HepG2 (cell line): ENCODE measurements at regions not wholly inside any gene's neighbourhood (a gene's known extent, or its start where the extent isn't known, plus 50 kb on each side); places are given as distances from the start of the nearest gene placed in this dataset.
A peak's percentile ranks its signal among the peaks of the same experiment; 100 is the strongest.

Experiments used
- ATAC-seq: fragments of 200-7000 bp; cut with Tn5 transposase; 3 replicates; pipeline ENCODE4 v1.9.1; 2020; ENCODE audit warnings: mild to moderate bottlenecking, moderate library complexity
- BruUV-seq: library from RNA; stranded (reverse); fragments of 400-500 nt; replicated peaks from 2 replicates; lab custom pipeline; 2021; lab: Mats Ljungman, UMichigan
- CTCF ChIA-PET: fragments of 300-600 bp; formaldehyde crosslinking; extraction: SDS; loops from one replicate; lab custom pipeline; 2021; ENCODE audit warnings: low total read pairs, inconsistent platforms, low intra/inter-chr PET ratio; lab: Yijun Ruan, JAX
- POLR2A ChIA-PET: fragments of 350-600 bp; sonication (Branson Sonifier 250); formaldehyde crosslinking; loops from one replicate; lab custom pipeline; 2020; ENCODE audit warnings: antibody characterized with exemption, inconsistent platforms; lab: Yijun Ruan, JAX
- DNase-seq: peaks from one replicate; pipeline ENCODE4 v3.0.0-alpha.2; 2015; ENCODE audit warnings: low spot score
- FAIRE-seq: peaks from 3 replicates; lab custom pipeline; 2011; peaks lifted over from hg19 to GRCh38; lab: Jason Lieb, UNC
- H2AFZ ChIP-seq: one replicate; pipeline ENCODE4 v1.6.1; 2011; ENCODE audit warnings: low read length, inconsistent platforms
- H3K27ac ChIP-seq: fragments of 300-600 bp; 3 replicates; pipeline ENCODE4 v1.8.0; 2011; ENCODE audit warnings: mixed run types, mild to moderate bottlenecking, mixed read lengths, low read length, inconsistent platforms; ENCODE audit not compliant: insufficient read depth; ENCODE audit errors: extremely low read length
- H3K27me3 ChIP-seq, 2 experiments: fragments of 200-600 bp in 1 of 2; 2 replicates in 1 of 2; 3 replicates in 1 of 2; pipeline versions ENCODE4 v1.6.0 to v1.8.0; 2011; ENCODE audit warnings: low read length in 2 of 2, mild to moderate bottlenecking in 2 of 2, moderate library complexity in 2 of 2, inconsistent platforms in 1 of 2; ENCODE audit not compliant: insufficient read depth in 2 of 2, control insufficient read depth in 1 of 2
- H3K36me3 ChIP-seq, 2 experiments: fragments of 200-600 bp in 1 of 2; replicated peaks in 1 of 2; 2 replicates in 1 of 2; 3 replicates in 1 of 2; pipeline versions ENCODE4 v1.5.1 to v1.8.0; 2011; ENCODE audit warnings: low read length in 2 of 2, inconsistent platforms in 1 of 2; ENCODE audit not compliant: insufficient read depth in 2 of 2, control insufficient read depth in 1 of 2
- H3K4me1 ChIP-seq: 2 replicates; pipeline ENCODE4 v1.5.1; 2012; ENCODE audit warnings: low read length, inconsistent platforms; ENCODE audit not compliant: insufficient read depth
- H3K4me2 ChIP-seq: 2 replicates; pipeline ENCODE4 v1.6.0; 2011; ENCODE audit warnings: low read depth, low read length, inconsistent platforms
- H3K4me3 ChIP-seq, 3 experiments: fragments of 200-600 bp in 1 of 3; sonication (generic), shearing (Covaris generic) in 1 of 3; replicated peaks in 1 of 3; 2 replicates each; pipeline ENCODE4 v1.5.1; 2011 to 2016; ENCODE audit warnings: low read length in 3 of 3, inconsistent platforms in 2 of 3, low read depth in 2 of 3, mild to moderate bottlenecking in 2 of 3, control low read depth in 1 of 3, mixed read lengths in 1 of 3; ENCODE audit not compliant: insufficient read depth in 1 of 3
- H3K79me2 ChIP-seq: one replicate; pipeline ENCODE4 v1.6.1; 2011; ENCODE audit warnings: low read length, inconsistent platforms; ENCODE audit not compliant: insufficient read depth
- H3K9ac ChIP-seq: 2 replicates; pipeline ENCODE4 v1.6.0; 2011; ENCODE audit warnings: mild to moderate bottlenecking, low read depth, low read length, inconsistent platforms; ENCODE audit not compliant: insufficient read depth
- H3K9me3 ChIP-seq: 2 replicates; pipeline ENCODE4 v1.5.1; 2012; ENCODE audit warnings: mild to moderate bottlenecking, low read length
- H4K20me1 ChIP-seq: 2 replicates; pipeline ENCODE4 v1.6.0; 2011; ENCODE audit warnings: inconsistent platforms, mild to moderate bottlenecking, low read length, moderate library complexity; ENCODE audit not compliant: insufficient read depth
- LCORL ChIP-seq, 2 experiments: fragments of 450-650 bp in 1 of 2; sonication (generic) in 1 of 2; formaldehyde crosslinking in 1 of 2; IDR thresholded peaks; 2 replicates each; pipeline versions ENCODE4 v1.5.0 to v1.6.1; 2017 to 2020; ENCODE audit warnings: antibody characterized with exemption in 1 of 2, missing genetic modification reagents in 1 of 2
- MEF2D ChIP-seq: sonication (generic); formaldehyde crosslinking; IDR thresholded peaks from 2 replicates; pipeline ENCODE4 v1.5.1; 2020; ENCODE audit warnings: mild to moderate bottlenecking, missing genetic modification reagents
- NFYB ChIP-seq: sonication (generic); formaldehyde crosslinking; IDR thresholded peaks from 2 replicates; pipeline ENCODE4 v1.4.0; 2020; ENCODE audit warnings: missing genetic modification reagents
- NONO ChIP-seq, 2 experiments: fragments of 450-650 bp in 1 of 2; sonication (generic) in 1 of 2; formaldehyde crosslinking in 1 of 2; IDR thresholded peaks in 1 of 2; conservative IDR thresholded peaks in 1 of 2; 2 replicates each; pipeline versions ENCODE4 v1.6.1 to v1.8.0; 2017 to 2022; ENCODE audit warnings: mild to moderate bottlenecking in 1 of 2, missing genetic modification reagents in 1 of 2, moderate library complexity in 1 of 2
- PHF20 ChIP-seq: sonication (generic); formaldehyde crosslinking; IDR thresholded peaks from 2 replicates; pipeline ENCODE4 v1.5.0; 2020; ENCODE audit warnings: mild to moderate bottlenecking, missing genetic modification reagents
- PLRG1 ChIP-seq: fragments of 450-650 bp; conservative IDR thresholded peaks from 2 replicates; pipeline ENCODE4 v1.6.1; 2016
- RELA ChIP-seq: sonication (generic); formaldehyde crosslinking; IDR thresholded peaks from 2 replicates; pipeline ENCODE4 v1.4.0; 2020; ENCODE audit warnings: missing genetic modification reagents
- RNF2 ChIP-seq: fragments of 450-650 bp; conservative IDR thresholded peaks from 2 replicates; pipeline ENCODE4 v1.6.1; 2016; ENCODE audit warnings: low read depth
- ZBTB2 ChIP-seq: sonication (generic); formaldehyde crosslinking; IDR thresholded peaks from 2 replicates; pipeline ENCODE4 v1.8.0; 2022; ENCODE audit warnings: low read depth, missing genetic modification reagents
- ZNF256 ChIP-seq: sonication (generic); formaldehyde crosslinking; conservative IDR thresholded peaks from 2 replicates; pipeline ENCODE4 v1.4.0; 2020; ENCODE audit warnings: missing genetic modification reagents
- ZNF432 ChIP-seq: sonication (generic); formaldehyde crosslinking; IDR thresholded peaks from 2 replicates; pipeline ENCODE4 v1.5.0; 2020; ENCODE audit warnings: missing genetic modification reagents, mild to moderate bottlenecking, borderline replicate concordance
- ZNF512 ChIP-seq: sonication (generic); formaldehyde crosslinking; IDR thresholded peaks from 2 replicates; pipeline ENCODE4 v1.4.0; 2020; ENCODE audit warnings: mild to moderate bottlenecking, missing genetic modification reagents
- ZNF773 ChIP-seq: sonication (generic); formaldehyde crosslinking; IDR thresholded peaks from 2 replicates; pipeline ENCODE4 v1.4.0; 2020; ENCODE audit warnings: missing genetic modification reagents, borderline replicate concordance
- ZNF816 ChIP-seq: sonication (generic); formaldehyde crosslinking; IDR thresholded peaks from 2 replicates; pipeline ENCODE4 v1.8.0; 2022; ENCODE audit warnings: missing genetic modification reagents, mild to moderate bottlenecking, borderline replicate concordance
- ZSCAN22 ChIP-seq: sonication (generic); formaldehyde crosslinking; IDR thresholded peaks from 2 replicates; pipeline ENCODE4 v1.4.0; 2020; ENCODE audit warnings: mild to moderate bottlenecking, missing genetic modification reagents
- WGBS: methylation state at CpG from one replicate; pipeline ENCODE4 v1.1.6; 2017; ENCODE audit warnings: low lambda C conversion rate; 5-methylcytosine and 5-hydroxymethylcytosine counted together
- in situ Hi-C: cut with HindIII; loops from 2 replicates; pipeline ENCODE4 v1.10.0; 2017; ENCODE audit warnings: low pct_unique_long_range_greater_than_20kb; ENCODE audit not compliant: extremely low pct_ligation_motif_present
- intact Hi-C: fragments of 100-400 bp; cut with micrococcal nuclease; formaldehyde crosslinking; loops from one replicate; pipeline ENCODE4 v1.10.0; 2022; ENCODE audit not compliant: unreplicated experiment

DNA sequence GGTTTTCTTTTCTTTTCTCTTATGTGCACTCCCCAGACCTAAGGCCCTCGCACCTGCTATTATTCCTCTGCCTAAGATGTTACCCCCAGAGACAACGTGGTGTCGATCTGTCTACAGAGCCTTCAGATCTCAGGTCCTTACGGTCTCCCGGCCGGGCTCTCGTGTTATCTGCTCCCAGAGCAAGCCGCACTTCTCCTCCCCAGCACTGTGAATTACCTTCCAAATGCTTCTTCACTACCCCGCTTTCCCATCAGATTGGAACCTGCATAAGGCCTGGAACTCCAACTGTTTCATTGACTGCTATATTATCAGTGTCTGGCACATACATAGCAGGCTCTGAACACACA is 71.2 kb upstream of the ODC1 start:
- no peak overlapping the region for H3K4me3 ChIP-seq
- H3K27me3 ChIP-seq: peaks cover 9 to 25% of the 10 kb centered on the region in 2 experiments; a peak in 4 of 5 replicates
- H2AFZ ChIP-seq: no peak overlapping the region
- CTCF ChIA-PET: no interaction called here
- no TSS peak for BruUV-seq
- no peak overlapping the region for H3K4me2 ChIP-seq
- no peak for DNase-seq
- no peaks in the 10 kb centered on the region for H4K20me1 ChIP-seq
- H3K4me1 ChIP-seq: no peaks in the 10 kb centered on the region
- no peak overlapping the region for H3K27ac ChIP-seq
- ATAC-seq: no peak
- intact Hi-C loops (no loop called here), in situ Hi-C loops (no loop called here)
- H3K9ac ChIP-seq: no peak overlapping the region
- TF ChIP-seq NFYB (CRISPR knock-in tag): no peak
- no peak for TF ChIP-seq PHF20 (CRISPR knock-in tag)
- no peak for TF ChIP-seq ZSCAN22
- TF ChIP-seq ZNF432: no peak
- no peak for TF ChIP-seq ZNF256 (CRISPR knock-in tag)
- no peaks in the 10 kb centered on the region for H3K79me2 ChIP-seq
- no peak for FAIRE-seq
- 62% methylated on average over 9 of the region's 9 CpGs for WGBS
- POLR2A ChIA-PET: no interaction called here
- peaks cover 16% of the 10 kb centered on the region for H3K9me3 ChIP-seq
- no peaks in the 10 kb centered on the region for H3K36me3 ChIP-seq

DNA sequence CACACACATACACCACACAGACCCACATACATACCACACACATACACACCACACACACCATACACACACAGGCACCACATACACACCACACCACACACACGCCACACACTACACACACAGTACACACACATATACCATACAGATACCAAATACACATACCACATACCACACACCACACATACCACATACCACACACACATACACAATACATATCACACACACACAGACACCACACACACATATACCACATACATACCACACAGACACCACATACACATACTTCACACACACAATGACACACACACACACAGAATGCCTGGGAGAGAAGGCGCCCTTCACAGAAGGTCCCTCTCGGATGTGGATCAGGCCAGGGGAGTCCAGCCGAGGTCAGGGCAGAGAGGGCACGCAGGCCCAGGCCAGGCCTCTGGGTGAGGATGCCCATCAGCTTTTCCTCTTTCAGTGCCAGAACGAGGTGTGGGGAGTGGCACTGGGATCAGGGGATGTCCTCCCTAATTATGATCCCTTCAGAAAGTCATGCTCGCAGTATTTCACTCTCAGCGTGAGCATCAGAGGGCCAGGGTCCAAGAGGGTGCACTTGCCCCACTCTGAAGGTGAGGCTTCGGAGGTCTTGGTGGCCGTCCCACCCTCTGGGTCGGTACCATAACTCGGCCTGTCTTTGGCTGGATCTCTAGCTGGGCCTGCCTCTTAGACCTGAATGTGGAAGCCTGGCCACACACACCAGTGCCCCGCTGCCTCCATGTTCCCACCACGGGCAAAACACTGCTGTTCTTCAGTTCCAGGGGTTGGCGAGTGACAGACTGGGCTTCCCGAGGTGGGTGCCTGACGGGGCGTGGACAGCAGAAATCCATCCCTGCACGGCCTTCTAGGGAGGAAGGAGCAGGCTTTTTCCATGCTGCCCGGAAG is 70.6 kb upstream of the ODC1 start:
- CTCF ChIA-PET: no interaction called here
- 61% methylated on average over 19 of the region's 20 CpGs for WGBS
- H3K36me3 ChIP-seq: no peaks in the 10 kb centered on the region
- no peak overlapping the region for H3K4me2 ChIP-seq
- FAIRE-seq: no peak
- POLR2A ChIA-PET: no interaction called here
- no peaks in the 10 kb centered on the region for H3K79me2 ChIP-seq
- no TSS peak for BruUV-seq
- H3K27me3 ChIP-seq: peaks cover 9 to 19% of the 10 kb centered on the region in 2 experiments; a peak in 4 of 5 replicates
- no peak overlapping the region for H2AFZ ChIP-seq
- no peak overlapping the region for H3K27ac ChIP-seq
- intact Hi-C loops (no loop called here), in situ Hi-C loops (no loop called here)
- H3K9ac ChIP-seq: no peak overlapping the region
- DNase-seq: no peak
- ATAC-seq: no peak
- no peaks in the 10 kb centered on the region for H4K20me1 ChIP-seq
- H3K4me3 ChIP-seq: no peak overlapping the region
- H3K4me1 ChIP-seq: no peaks in the 10 kb centered on the region
- peaks cover 16% of the 10 kb centered on the region for H3K9me3 ChIP-seq
- TF ChIP-seq PLRG1 (0 out of 2 replicates have a peak, but pooled peaks have one; percentile 8), ZNF773 (no peak), RNF2 (no peak), RELA (no peak), MEF2D (CRISPR knock-in tag) (no peak), ZNF816 (no peak), LCORL (IDR thresholded peaks at IDR 0.05) (0 out of 2 replicates have a peak, but pooled peaks have one; percentile 32), LCORL (CRISPR knock-in tag; IDR thresholded peaks at IDR 0.05) (no peak), ZNF512 (CRISPR knock-in tag) (no peak), NONO (IDR thresholded peaks at IDR 0.05) (peak; percentile 15; the same call in 1 of the 2 replicates), NONO (CRISPR knock-in tag; conservative IDR thresholded peaks at IDR 0.05) (no peak), ZBTB2 (CRISPR knock-in tag) (0 out of 2 replicates have a peak, but pooled peaks have one; percentile 12)
